GM12878 (cell line): ENCODE measurements at regions not wholly inside any gene's neighbourhood (a gene's known extent, or its start where the extent isn't known, plus 50 kb on each side); places are given as distances from the start of the nearest gene placed in this dataset.

Experiments
- ATF7 ChIP-seq: fragments of 450-650 bp; IDR thresholded peaks from 2 replicates; pipeline ENCODE4 v1.6.1; 2016; ENCODE audit warnings: low read depth, mild to moderate bottlenecking
- CHD2 ChIP-seq: IDR thresholded peaks from 2 replicates; pipeline ENCODE4 v1.6.1; 2011; ENCODE audit warnings: low read depth, low read length, improper control_type of control experiment, borderline replicate concordance
- CTCF ChIP-seq, 3 experiments: IDR thresholded peaks in 2 of 3; conservative IDR thresholded peaks in 1 of 3; 2 replicates each; pipeline ENCODE4 v1.5.1; 2011; ENCODE audit warnings: low read depth in 3 of 3, low read length in 3 of 3, mild to moderate bottlenecking in 3 of 3, control low read depth in 2 of 3, moderate library complexity in 2 of 3, inconsistent platforms in 1 of 3, mixed read lengths in 1 of 3; ENCODE audit not compliant: control insufficient read depth in 2 of 3, insufficient read depth in 1 of 3; ENCODE audit errors: extremely low read depth in 1 of 3
- ZNF274 ChIP-seq: IDR thresholded peaks from one replicate; pipeline ENCODE4 v1.8.0; 2011; ENCODE audit not compliant: insufficient read length, insufficient read depth
- TF ChIP-seq, protein P1 (sequence below): IDR thresholded peaks from 2 replicates; pipeline ENCODE4 v1.6.1; 2011; ENCODE audit warnings: low read depth, low read length, improper control_type of control experiment, borderline replicate concordance

DNA sequence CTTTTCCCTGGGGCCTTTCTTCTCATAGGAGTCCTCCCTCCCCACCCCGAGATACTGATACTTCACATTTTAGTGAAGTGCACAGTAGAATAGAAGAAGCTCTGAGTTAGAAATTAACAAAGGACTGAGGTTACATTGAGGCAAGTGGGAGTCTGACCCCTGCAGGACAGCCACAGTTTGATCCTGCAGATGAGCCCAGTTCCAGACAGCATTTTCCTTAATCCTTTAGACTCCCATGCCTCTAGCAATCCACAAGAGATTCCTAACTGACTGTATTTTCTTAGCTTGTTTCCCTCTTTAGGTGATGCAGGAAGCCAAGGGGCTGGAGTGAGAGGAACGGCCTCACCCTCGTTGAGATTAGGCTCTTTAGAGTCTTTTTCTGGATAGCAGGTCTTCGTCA is 204.0 kb downstream of the CYRIA start:
- TF ChIP-seq, protein P1, sequence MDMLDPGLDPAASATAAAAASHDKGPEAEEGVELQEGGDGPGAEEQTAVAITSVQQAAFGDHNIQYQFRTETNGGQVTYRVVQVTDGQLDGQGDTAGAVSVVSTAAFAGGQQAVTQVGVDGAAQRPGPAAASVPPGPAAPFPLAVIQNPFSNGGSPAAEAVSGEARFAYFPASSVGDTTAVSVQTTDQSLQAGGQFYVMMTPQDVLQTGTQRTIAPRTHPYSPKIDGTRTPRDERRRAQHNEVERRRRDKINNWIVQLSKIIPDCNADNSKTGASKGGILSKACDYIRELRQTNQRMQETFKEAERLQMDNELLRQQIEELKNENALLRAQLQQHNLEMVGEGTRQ, result no peak
- TF ChIP-seq ZNF274 (no peak), CHD2 (no peak), ATF7 (no peak), CTCF (IDR thresholded peaks at IDR 0.05 in 2 of 3, conservative IDR thresholded peaks at IDR 0.05 in 1 of 3; ENCODE audit: control insufficient read depth in 2 of 3, extremely low read depth in 1 of 3, insufficient read depth in 1 of 3, low read depth in 3 of 3, low read length in 3 of 3) (no peak)
